ENCODE measurements at regions not wholly inside any gene's neighbourhood (a gene's known extent, or its start where the extent isn't known, plus 50 kb on each side); places are given as distances from the start of the nearest gene placed in this dataset.

- no peak for TF ChIP-seq CTCF (IDR thresholded peaks at IDR 0.05)
- no peak for TF ChIP-seq EZH2 (IDR thresholded peaks at IDR 0.05)
- TF ChIP-seq EZH2phosphoT487 (IDR thresholded peaks at IDR 0.05) = no peak
Observed at GRCh38 chr4:20538905-20539304, 161.4 kb upstream of the PACRGL start.
